ENCODE measurements at regions not wholly inside any gene's neighbourhood (a gene's known extent, or its start where the extent isn't known, plus 50 kb on each side); places are given as distances from the start of the nearest gene placed in this dataset.
A peak's percentile ranks its signal among the peaks of the same experiment; 100 is the strongest.
"Not testable (repeated sequence)": the region's sequence is repeated elsewhere in the genome, so short reads cannot be mapped to it uniquely, and the experiment has no call there.

- intact Hi-C loops (cut with DNase I), result not testable (repeated sequence)
These were observed 61.3 kb downstream of the AIPL1 start for GRCh38 chr17:6373599-6373998.

GRCh38 chr17:6366221-6366666 is 68.7 kb downstream of the AIPL1 start:
- TF ChIP-seq CTCF (IDR thresholded peaks at IDR 0.05), result no peak
- Histone ChIP-seq H3K27ac (no peak overlapping the region), H3K4me1 (no peaks in the 10 kb centered on the region), H3K36me3 (no peaks in the 10 kb centered on the region), H3K9me3 (no peaks in the 10 kb centered on the region), H3K27me3 (peaks cover 0 to 39% of the 10 kb centered on the region in 2 donors), H3K4me3 (no peak overlapping the region)
- intact Hi-C loops (cut with DNase I), result no loop called here
- no peak for DNase-seq
- ATAC-seq, result no peak

More at GRCh38 chr17:6373599-6373998, 61.3 kb downstream of the AIPL1 start:
- ATAC-seq, H3K4me1 ChIP-seq, H3K36me3 ChIP-seq, H3K9me3 ChIP-seq, H3K27ac ChIP-seq, H3K4me3 ChIP-seq, DNase-seq: not testable (repeated sequence)
- H3K27me3 ChIP-seq, result peaks cover 0 to 38% of the 10 kb centered on the region in 2 donors

GRCh38 chr17:6365200-6365943 is 69.5 kb downstream of the AIPL1 start:
- H3K27me3 ChIP-seq, result peaks cover 0 to 43% of the 10 kb centered on the region in 2 donors
- DNase-seq, result peak in 1 of 4 donors; percentile 6
- no peak for TF ChIP-seq CTCF (IDR thresholded peaks at IDR 0.05)
- no peaks in the 10 kb centered on the region for H3K4me1 ChIP-seq
- ATAC-seq, result peak; percentile 44
- intact Hi-C loops (cut with DNase I), result no loop called here
- H3K27ac ChIP-seq, result no peak overlapping the region
- H3K36me3 ChIP-seq, result no peaks in the 10 kb centered on the region
- no peaks in the 10 kb centered on the region for H3K9me3 ChIP-seq
- H3K4me3 ChIP-seq, result no peak overlapping the region

- Histone ChIP-seq H3K27ac (no peak overlapping the region), H3K4me1 (no peaks in the 10 kb centered on the region), H3K27me3 (peaks cover 0 to 48% of the 10 kb centered on the region in 2 donors), H3K4me3 (no peak overlapping the region), H3K9me3 (no peaks in the 10 kb centered on the region), H3K36me3 (no peaks in the 10 kb centered on the region)
- ATAC-seq (no peak), DNase-seq (no peak)
- intact Hi-C loops (cut with DNase I), result no loop called here
- TF ChIP-seq CTCF (IDR thresholded peaks at IDR 0.05), result no peak
These were observed 73.2 kb downstream of the AIPL1 start for GRCh38 chr17:6361733-6362132.

- no peak overlapping the region for H3K27ac ChIP-seq
- TF ChIP-seq CTCF (IDR thresholded peaks at IDR 0.05), result no peak
These were observed 76.8 kb downstream of the AIPL1 start for GRCh38 chr17:6358131-6358530.

More at GRCh38 chr17:6358131-6358530, 76.8 kb downstream of the AIPL1 start:
- H3K4me1 ChIP-seq, result no peaks in the 10 kb centered on the region
- DNase-seq (no peak), ATAC-seq (no peak)
- intact Hi-C loops (cut with DNase I), result no loop called here
- H3K27me3 ChIP-seq, result peaks cover 0 to 34% of the 10 kb centered on the region in 2 donors
- no peak overlapping the region for H3K4me3 ChIP-seq
- no peaks in the 10 kb centered on the region for H3K36me3 ChIP-seq
- H3K9me3 ChIP-seq, result no peaks in the 10 kb centered on the region
